ENCODE measurements at regions not wholly inside any gene's neighbourhood (a gene's known extent, or its start where the extent isn't known, plus 50 kb on each side); places are given as distances from the start of the nearest gene placed in this dataset.
A peak's percentile ranks its signal among the peaks of the same experiment; 100 is the strongest.
"Not testable (repeated sequence)": the region's sequence is repeated elsewhere in the genome, so short reads cannot be mapped to it uniquely, and the experiment has no call there.

- Histone ChIP-seq H3K36me3 (ENCODE audit: insufficient read depth, low read length) (no peaks in the 10 kb centered on the region), H3K4me3 (ENCODE audit: low read length in 2 of 2) (no peak overlapping the region), H3K27ac (ENCODE audit: low read depth, low read length) (no peak overlapping the region), H3K4me1 (ENCODE audit: insufficient read depth, low read length) (no peaks in the 10 kb centered on the region), H3K27me3 (ENCODE audit: insufficient read depth, low read length) (no peaks in the 10 kb centered on the region), H3K9me3 (ENCODE audit: control insufficient read depth in 1 of 2, low read length in 2 of 2) (no peaks in the 10 kb centered on the region)
- no peak for DNase-seq
- H3K36me3 Mint-ChIP-seq, result no peaks in the 10 kb centered on the region
- no peak overlapping the region for H3K4me3 Mint-ChIP-seq
- peaks cover 0 to 7% (median 0%) of the 10 kb centered on the region in 8 donors for H3K9me3 Mint-ChIP-seq
- no peak overlapping the region for H3K27ac Mint-ChIP-seq
- ChIA-PET POLR2A (ENCODE audit: partially characterized antibody) (no interaction called here), CTCF (ENCODE audit: partially characterized antibody) (no interaction called here)
- intact Hi-C loops (cut with micrococcal nuclease), result no loop called here
- no peaks in the 10 kb centered on the region for H3K4me1 Mint-ChIP-seq
- H3K27me3 Mint-ChIP-seq, result peaks cover 10 to 11% of the 10 kb centered on the region in 2 donors
Observed at GRCh38 chr1:14341147-14341546, 257.3 kb upstream of the KAZN start.

GRCh38 chr1:14345946-14346550 lies 252.4 kb upstream of the KAZN start:
- Mint-ChIP-seq H3K9me3 (peaks cover 0 to 7% (median 2%) of the 10 kb centered on the region in 8 donors), H3K27me3 (peaks cover 11 to 12% of the 10 kb centered on the region in 2 donors), H3K36me3 (no peaks in the 10 kb centered on the region), H3K27ac (no peak overlapping the region), H3K4me1 (no peaks in the 10 kb centered on the region), H3K4me3 (no peak overlapping the region)
- intact Hi-C loops (cut with micrococcal nuclease), result no loop called here
- DNase-seq, result no peak
- ChIA-PET CTCF (ENCODE audit: partially characterized antibody) (no interaction called here), POLR2A (ENCODE audit: partially characterized antibody) (no interaction called here)
- Histone ChIP-seq H3K27ac (ENCODE audit: low read depth, low read length) (no peak overlapping the region), H3K4me1 (ENCODE audit: insufficient read depth, low read length) (no peaks in the 10 kb centered on the region), H3K9me3 (ENCODE audit: control insufficient read depth in 1 of 2, low read length in 2 of 2) (no peaks in the 10 kb centered on the region), H3K27me3 (ENCODE audit: insufficient read depth, low read length) (no peaks in the 10 kb centered on the region), H3K36me3 (ENCODE audit: insufficient read depth, low read length) (no peaks in the 10 kb centered on the region), H3K4me3 (ENCODE audit: low read length in 2 of 2) (no peak overlapping the region)

GRCh38 chr1:14347186-14347585 lies 251.3 kb upstream of the KAZN start:
- Histone ChIP-seq H3K27me3 (ENCODE audit: insufficient read depth, low read length) (no peaks in the 10 kb centered on the region), H3K9me3 (ENCODE audit: control insufficient read depth in 1 of 2, low read length in 2 of 2) (no peaks in the 10 kb centered on the region), H3K4me3 (ENCODE audit: low read length in 2 of 2) (no peak overlapping the region), H3K36me3 (ENCODE audit: insufficient read depth, low read length) (no peaks in the 10 kb centered on the region), H3K4me1 (ENCODE audit: insufficient read depth, low read length) (no peaks in the 10 kb centered on the region), H3K27ac (ENCODE audit: low read depth, low read length) (no peak overlapping the region)
- peaks cover 0 to 7% (median 2%) of the 10 kb centered on the region in 8 donors for H3K9me3 Mint-ChIP-seq
- DNase-seq, result no peak
- no peak overlapping the region for H3K4me3 Mint-ChIP-seq
- intact Hi-C loops (cut with micrococcal nuclease), result no loop called here
- H3K27me3 Mint-ChIP-seq, result peaks cover 4 to 7% of the 10 kb centered on the region in 2 donors
- H3K27ac Mint-ChIP-seq, result no peak overlapping the region
- ChIA-PET CTCF (ENCODE audit: partially characterized antibody) (no interaction called here), POLR2A (ENCODE audit: partially characterized antibody) (no interaction called here)
- no peaks in the 10 kb centered on the region for H3K4me1 Mint-ChIP-seq
- no peaks in the 10 kb centered on the region for H3K36me3 Mint-ChIP-seq

- no peaks in the 10 kb centered on the region for H3K4me1 Mint-ChIP-seq
- CTCF ChIA-PET (ENCODE audit: partially characterized antibody), result no interaction called here
- POLR2A ChIA-PET (ENCODE audit: partially characterized antibody), result no interaction called here
Observed at GRCh38 chr1:14347776-14348175, 250.7 kb upstream of the KAZN start.

GRCh38 chr1:14350197-14350596 lies 248.3 kb upstream of the KAZN start:
- Mint-ChIP-seq H3K36me3 (no peaks in the 10 kb centered on the region), H3K4me1 (no peaks in the 10 kb centered on the region), H3K27ac (no peak overlapping the region), H3K4me3 (no peak overlapping the region), H3K9me3 (peaks cover 0 to 4% (median 2%) of the 10 kb centered on the region in 8 donors), H3K27me3 (peaks cover 1 to 4% of the 10 kb centered on the region in 2 donors)
- intact Hi-C loops (cut with micrococcal nuclease), result no loop called here
- Histone ChIP-seq H3K4me1 (ENCODE audit: insufficient read depth, low read length) (no peaks in the 10 kb centered on the region), H3K27ac (ENCODE audit: low read depth, low read length) (no peak overlapping the region), H3K4me3 (ENCODE audit: low read length in 2 of 2) (no peak overlapping the region), H3K27me3 (ENCODE audit: insufficient read depth, low read length) (no peaks in the 10 kb centered on the region), H3K9me3 (ENCODE audit: control insufficient read depth in 1 of 2, low read length in 2 of 2) (no peaks in the 10 kb centered on the region), H3K36me3 (ENCODE audit: insufficient read depth, low read length) (no peaks in the 10 kb centered on the region)
- no peak for DNase-seq
- ChIA-PET CTCF (ENCODE audit: partially characterized antibody) (no interaction called here), POLR2A (ENCODE audit: partially characterized antibody) (no interaction called here)

More at GRCh38 chr1:14347776-14348175, 250.7 kb upstream of the KAZN start:
- no peak for DNase-seq
- Histone ChIP-seq H3K4me3 (ENCODE audit: low read length in 2 of 2) (no peak overlapping the region), H3K9me3 (ENCODE audit: control insufficient read depth in 1 of 2, low read length in 2 of 2) (no peaks in the 10 kb centered on the region), H3K4me1 (ENCODE audit: insufficient read depth, low read length) (no peaks in the 10 kb centered on the region), H3K27me3 (ENCODE audit: insufficient read depth, low read length) (no peaks in the 10 kb centered on the region), H3K36me3 (ENCODE audit: insufficient read depth, low read length) (no peaks in the 10 kb centered on the region), H3K27ac (ENCODE audit: low read depth, low read length) (no peak overlapping the region)
- Mint-ChIP-seq H3K36me3 (no peaks in the 10 kb centered on the region), H3K27ac (no peak overlapping the region), H3K27me3 (peaks cover 1 to 2% of the 10 kb centered on the region in 2 donors), H3K9me3 (peaks cover 0 to 4% (median 1%) of the 10 kb centered on the region in 8 donors), H3K4me3 (no peak overlapping the region)
- intact Hi-C loops (cut with micrococcal nuclease), result no loop called here

GRCh38 chr1:14352897-14353296 lies 245.6 kb upstream of the KAZN start:
- Mint-ChIP-seq H3K9me3 (peaks cover 0 to 19% (median 8%) of the 10 kb centered on the region in 8 donors), H3K36me3 (no peaks in the 10 kb centered on the region), H3K27ac (peak overlapping the region in 1 of 7 donors; percentile 31), H3K4me3 (no peak overlapping the region), H3K4me1 (no peaks in the 10 kb centered on the region), H3K27me3 (peaks cover 0 to 4% of the 10 kb centered on the region in 2 donors)
- DNase-seq, result no peak
- no peak overlapping the region for H3K4me3 ChIP-seq (ENCODE audit: low read length in 2 of 2)
- CTCF ChIA-PET (ENCODE audit: partially characterized antibody), result no interaction called here
- H3K27me3 ChIP-seq (ENCODE audit: insufficient read depth, low read length), result no peaks in the 10 kb centered on the region
- no peaks in the 10 kb centered on the region for H3K4me1 ChIP-seq (ENCODE audit: insufficient read depth, low read length)
- intact Hi-C loops (cut with micrococcal nuclease), result no loop called here
- POLR2A ChIA-PET (ENCODE audit: partially characterized antibody), result no interaction called here
- no peaks in the 10 kb centered on the region for H3K36me3 ChIP-seq (ENCODE audit: insufficient read depth, low read length)
- no peaks in the 10 kb centered on the region for H3K9me3 ChIP-seq (ENCODE audit: control insufficient read depth in 1 of 2, low read length in 2 of 2)
- H3K27ac ChIP-seq (ENCODE audit: low read depth, low read length), result no peak overlapping the region

GRCh38 chr1:14361005-14361404 lies 237.5 kb upstream of the KAZN start:
- H3K9me3 ChIP-seq (ENCODE audit: control insufficient read depth in 1 of 2, low read length in 2 of 2); H3K36me3 Mint-ChIP-seq; H3K4me1 Mint-ChIP-seq; H3K27ac ChIP-seq (ENCODE audit: low read depth, low read length); H3K4me3 Mint-ChIP-seq; POLR2A ChIA-PET (ENCODE audit: partially characterized antibody); intact Hi-C loops (cut with micrococcal nuclease); CTCF ChIA-PET (ENCODE audit: partially characterized antibody); DNase-seq; H3K27me3 ChIP-seq (ENCODE audit: insufficient read depth, low read length); H3K27ac Mint-ChIP-seq; H3K36me3 ChIP-seq (ENCODE audit: insufficient read depth, low read length); H3K4me1 ChIP-seq (ENCODE audit: insufficient read depth, low read length); H3K4me3 ChIP-seq (ENCODE audit: low read length in 2 of 2): not testable (repeated sequence)
- Mint-ChIP-seq H3K27me3 (peaks cover 0 to 11% of the 10 kb centered on the region in 2 donors), H3K9me3 (peaks cover 3 to 20% (median 10%) of the 10 kb centered on the region in 8 donors)

- DNase-seq, result no peak
- no peaks in the 10 kb centered on the region for H3K4me1 Mint-ChIP-seq
- no peak overlapping the region for H3K27ac ChIP-seq (ENCODE audit: low read depth, low read length)
- H3K27me3 ChIP-seq (ENCODE audit: insufficient read depth, low read length), result no peaks in the 10 kb centered on the region
- H3K36me3 Mint-ChIP-seq, result no peaks in the 10 kb centered on the region
- no peak overlapping the region for H3K4me3 Mint-ChIP-seq
- H3K27me3 Mint-ChIP-seq, result peaks cover 0 to 11% of the 10 kb centered on the region in 2 donors
- intact Hi-C loops (cut with micrococcal nuclease), result no loop called here
- peaks cover 2 to 14% (median 4%) of the 10 kb centered on the region in 8 donors for H3K9me3 Mint-ChIP-seq
- no peak overlapping the region for H3K4me3 ChIP-seq (ENCODE audit: low read length in 2 of 2)
- no peaks in the 10 kb centered on the region for H3K36me3 ChIP-seq (ENCODE audit: insufficient read depth, low read length)
- H3K9me3 ChIP-seq (ENCODE audit: control insufficient read depth in 1 of 2, low read length in 2 of 2), result no peaks in the 10 kb centered on the region
- no peaks in the 10 kb centered on the region for H3K4me1 ChIP-seq (ENCODE audit: insufficient read depth, low read length)
- H3K27ac Mint-ChIP-seq, result no peak overlapping the region
- POLR2A ChIA-PET (ENCODE audit: partially characterized antibody), result no interaction called here
- CTCF ChIA-PET (ENCODE audit: partially characterized antibody), result no interaction called here
Observed at GRCh38 chr1:14362331-14362730, 236.2 kb upstream of the KAZN start.
